ENCODE measurements at regions not wholly inside any gene's neighbourhood (a gene's known extent, or its start where the extent isn't known, plus 50 kb on each side); places are given as distances from the start of the nearest gene placed in this dataset.

- no peaks in the 10 kb centered on the region for H3K79me1 ChIP-seq (ENCODE audit: low read length)
- no peak overlapping the region for H3K4me3 ChIP-seq (ENCODE audit: low read depth, low read length)
- H3K4ac ChIP-seq (ENCODE audit: low read depth, low read length), result no peak overlapping the region
- no peaks in the 10 kb centered on the region for H3K9me3 ChIP-seq (ENCODE audit: insufficient read depth, low read depth, low read length)
- H3K14ac ChIP-seq (ENCODE audit: low read length), result no peak overlapping the region
- no peak overlapping the region for H3K23ac ChIP-seq (ENCODE audit: low read length)
- no peak overlapping the region for H2BK120ac ChIP-seq (ENCODE audit: insufficient read depth, low read length, poor library complexity)
- H3K27me3 ChIP-seq (ENCODE audit: insufficient read depth, low read length), result no peaks in the 10 kb centered on the region
- no peak overlapping the region for H3K9ac ChIP-seq (ENCODE audit: low read length)
- no peaks in the 10 kb centered on the region for H3K79me2 ChIP-seq (ENCODE audit: control insufficient read depth, insufficient read depth, low read length, poor library complexity)
- no peaks in the 10 kb centered on the region for H3K4me1 ChIP-seq (ENCODE audit: control insufficient read depth in 1 of 2, insufficient read depth in 2 of 2, low read length in 2 of 2)
- H3K27ac ChIP-seq (ENCODE audit: low read depth, low read length), result no peak overlapping the region
- no peak overlapping the region for H4K12ac ChIP-seq (ENCODE audit: low read depth, low read length)
- no CpG with 5 or more reads among the region's 6 CpGs for WGBS (ENCODE audit: extremely low coverage, insufficient coverage, insufficient read length)
- no peak overlapping the region for H2BK12ac ChIP-seq (ENCODE audit: low read length)
- H3K36me3 ChIP-seq (ENCODE audit: control insufficient read depth in 1 of 2, insufficient read depth in 2 of 2, low read length in 2 of 2), result no peaks in the 10 kb centered on the region
- DNase-seq, result no peak
- no peak overlapping the region for H4K91ac ChIP-seq (ENCODE audit: low read depth, low read length)
- no peak overlapping the region for H2AFZ ChIP-seq (ENCODE audit: insufficient read depth, low read length, poor library complexity)
- H3K4me2 ChIP-seq (ENCODE audit: low read length), result no peak overlapping the region
- H2AK5ac ChIP-seq (ENCODE audit: low read length), result no peak overlapping the region
- H2BK5ac ChIP-seq (ENCODE audit: low read depth, low read length, poor library complexity), result no peak overlapping the region
- no peak overlapping the region for H3K18ac ChIP-seq (ENCODE audit: low read length)
- no peak overlapping the region for H4K8ac ChIP-seq (ENCODE audit: low read depth, low read length)
These were observed 659.7 kb upstream of the IGFBP3 start for GRCh38 chr7:46580766-46581165.

GRCh38 chr7:46577394-46577793, 656.3 kb upstream of the IGFBP3 start:
- H3K14ac ChIP-seq (ENCODE audit: low read length), result no peak overlapping the region
- H3K9ac ChIP-seq (ENCODE audit: low read length), result no peak overlapping the region

GRCh38 chr7:46576950-46577349, 655.9 kb upstream of the IGFBP3 start:
- Histone ChIP-seq H4K8ac (ENCODE audit: low read depth, low read length) (no peak overlapping the region), H3K4ac (ENCODE audit: low read depth, low read length) (no peak overlapping the region), H3K4me2 (ENCODE audit: low read length) (no peak overlapping the region), H3K27ac (ENCODE audit: low read depth, low read length) (no peak overlapping the region), H3K4me1 (ENCODE audit: control insufficient read depth in 1 of 2, insufficient read depth in 2 of 2, low read length in 2 of 2) (no peaks in the 10 kb centered on the region), H2AFZ (ENCODE audit: insufficient read depth, low read length, poor library complexity) (no peak overlapping the region), H2BK120ac (ENCODE audit: insufficient read depth, low read length, poor library complexity) (no peak overlapping the region), H3K18ac (ENCODE audit: low read length) (no peak overlapping the region), H3K79me2 (ENCODE audit: control insufficient read depth, insufficient read depth, low read length, poor library complexity) (no peaks in the 10 kb centered on the region), H4K91ac (ENCODE audit: low read depth, low read length) (no peak overlapping the region), H3K4me3 (ENCODE audit: low read depth, low read length) (no peak overlapping the region), H3K9ac (ENCODE audit: low read length) (no peak overlapping the region), H3K36me3 (ENCODE audit: control insufficient read depth in 1 of 2, insufficient read depth in 2 of 2, low read length in 2 of 2) (no peaks in the 10 kb centered on the region), H2BK5ac (ENCODE audit: low read depth, low read length, poor library complexity) (no peak overlapping the region), H3K14ac (ENCODE audit: low read length) (no peak overlapping the region), H4K12ac (ENCODE audit: low read depth, low read length) (no peak overlapping the region), H3K23ac (ENCODE audit: low read length) (no peak overlapping the region), H3K27me3 (ENCODE audit: insufficient read depth, low read length) (no peaks in the 10 kb centered on the region), H3K79me1 (ENCODE audit: low read length) (no peaks in the 10 kb centered on the region), H2AK5ac (ENCODE audit: low read length) (no peak overlapping the region), H3K9me3 (ENCODE audit: insufficient read depth, low read depth, low read length) (no peaks in the 10 kb centered on the region), H2BK12ac (ENCODE audit: low read length) (no peak overlapping the region)
- peak in 1 of 2 donors; percentile 14 for DNase-seq

More at GRCh38 chr7:46577394-46577793, 656.3 kb upstream of the IGFBP3 start:
- WGBS (ENCODE audit: extremely low coverage, insufficient coverage, insufficient read length), result no CpG with 5 or more reads among the region's 1 CpG
- Histone ChIP-seq H2BK12ac (ENCODE audit: low read length) (no peak overlapping the region), H3K79me2 (ENCODE audit: control insufficient read depth, insufficient read depth, low read length, poor library complexity) (no peaks in the 10 kb centered on the region), H2BK5ac (ENCODE audit: low read depth, low read length, poor library complexity) (no peak overlapping the region), H4K91ac (ENCODE audit: low read depth, low read length) (no peak overlapping the region), H3K36me3 (ENCODE audit: control insufficient read depth in 1 of 2, insufficient read depth in 2 of 2, low read length in 2 of 2) (no peaks in the 10 kb centered on the region), H4K12ac (ENCODE audit: low read depth, low read length) (no peak overlapping the region), H3K18ac (ENCODE audit: low read length) (no peak overlapping the region), H4K8ac (ENCODE audit: low read depth, low read length) (no peak overlapping the region), H3K4me1 (ENCODE audit: control insufficient read depth in 1 of 2, insufficient read depth in 2 of 2, low read length in 2 of 2) (no peaks in the 10 kb centered on the region), H2BK120ac (ENCODE audit: insufficient read depth, low read length, poor library complexity) (no peak overlapping the region), H3K9me3 (ENCODE audit: insufficient read depth, low read depth, low read length) (no peaks in the 10 kb centered on the region), H2AFZ (ENCODE audit: insufficient read depth, low read length, poor library complexity) (no peak overlapping the region), H3K79me1 (ENCODE audit: low read length) (no peaks in the 10 kb centered on the region), H2AK5ac (ENCODE audit: low read length) (no peak overlapping the region), H3K4me2 (ENCODE audit: low read length) (no peak overlapping the region), H3K23ac (ENCODE audit: low read length) (no peak overlapping the region), H3K4me3 (ENCODE audit: low read depth, low read length) (no peak overlapping the region), H3K4ac (ENCODE audit: low read depth, low read length) (no peak overlapping the region), H3K27ac (ENCODE audit: low read depth, low read length) (no peak overlapping the region), H3K27me3 (ENCODE audit: insufficient read depth, low read length) (no peaks in the 10 kb centered on the region)
- DNase-seq, result no peak

GRCh38 chr7:46572691-46573090, 651.6 kb upstream of the IGFBP3 start:
- Histone ChIP-seq H3K4me2 (ENCODE audit: low read length) (no peak overlapping the region), H2BK120ac (ENCODE audit: insufficient read depth, low read length, poor library complexity) (no peak overlapping the region), H3K4ac (ENCODE audit: low read depth, low read length) (no peak overlapping the region), H3K27me3 (ENCODE audit: insufficient read depth, low read length) (no peaks in the 10 kb centered on the region), H3K9ac (ENCODE audit: low read length) (no peak overlapping the region), H3K79me1 (ENCODE audit: low read length) (no peaks in the 10 kb centered on the region), H4K91ac (ENCODE audit: low read depth, low read length) (no peak overlapping the region), H3K14ac (ENCODE audit: low read length) (no peak overlapping the region), H2BK12ac (ENCODE audit: low read length) (no peak overlapping the region), H3K79me2 (ENCODE audit: control insufficient read depth, insufficient read depth, low read length, poor library complexity) (no peaks in the 10 kb centered on the region), H3K36me3 (ENCODE audit: control insufficient read depth in 1 of 2, insufficient read depth in 2 of 2, low read length in 2 of 2) (no peaks in the 10 kb centered on the region), H3K4me3 (ENCODE audit: low read depth, low read length) (no peak overlapping the region), H3K27ac (ENCODE audit: low read depth, low read length) (no peak overlapping the region), H3K18ac (ENCODE audit: low read length) (no peak overlapping the region), H3K9me3 (ENCODE audit: insufficient read depth, low read depth, low read length) (no peaks in the 10 kb centered on the region), H4K12ac (ENCODE audit: low read depth, low read length) (no peak overlapping the region), H3K23ac (ENCODE audit: low read length) (peak overlapping the region; percentile 83), H4K8ac (ENCODE audit: low read depth, low read length) (no peak overlapping the region), H3K4me1 (ENCODE audit: control insufficient read depth in 1 of 2, insufficient read depth in 2 of 2, low read length in 2 of 2) (peaks cover 9 to 10% of the 10 kb centered on the region in 2 experiments), H2BK5ac (ENCODE audit: low read depth, low read length, poor library complexity) (no peak overlapping the region), H2AK5ac (ENCODE audit: low read length) (no peak overlapping the region), H2AFZ (ENCODE audit: insufficient read depth, low read length, poor library complexity) (no peak overlapping the region)
- no peak for DNase-seq
- WGBS (ENCODE audit: extremely low coverage, insufficient coverage, insufficient read length), result no CpG with 5 or more reads among the region's 2 CpGs
